ENCODE measurements at regions not wholly inside any gene's neighbourhood (a gene's known extent, or its start where the extent isn't known, plus 50 kb on each side); places are given as distances from the start of the nearest gene placed in this dataset.

DNA sequence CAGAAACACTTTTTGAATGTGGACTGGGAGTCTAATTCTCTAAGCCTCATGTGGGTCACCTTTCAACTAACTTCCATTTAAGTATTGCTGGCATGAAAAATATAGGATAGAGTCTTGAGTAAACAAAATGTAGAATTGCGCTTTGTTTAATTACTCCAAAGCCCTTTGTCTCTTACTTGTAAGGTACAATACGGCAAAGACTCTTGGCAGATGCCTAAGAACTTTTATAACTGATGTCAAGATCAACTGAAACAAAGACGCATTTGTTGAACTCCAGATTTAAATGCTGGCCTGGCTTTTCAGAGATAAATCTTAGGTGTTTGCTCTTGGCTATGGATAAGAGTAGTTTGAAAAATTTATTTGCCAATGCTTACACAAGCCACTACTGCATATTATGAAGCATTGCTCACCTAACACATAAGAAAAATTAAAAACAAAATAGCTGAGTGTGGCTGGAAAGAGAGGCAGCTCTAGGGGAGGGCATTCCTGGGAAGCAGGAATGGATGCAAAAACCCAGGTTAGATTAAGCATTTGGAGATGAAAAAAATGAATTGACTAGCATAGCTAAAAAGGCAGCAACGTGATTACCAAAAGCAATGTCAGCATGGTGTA lies 107.3 kb upstream of the STARD13 start:
- no peak for DNase-seq
- H3K36me3 Mint-ChIP-seq (ENCODE audit: low read depth), result no peaks in the 10 kb centered on the region

DNA sequence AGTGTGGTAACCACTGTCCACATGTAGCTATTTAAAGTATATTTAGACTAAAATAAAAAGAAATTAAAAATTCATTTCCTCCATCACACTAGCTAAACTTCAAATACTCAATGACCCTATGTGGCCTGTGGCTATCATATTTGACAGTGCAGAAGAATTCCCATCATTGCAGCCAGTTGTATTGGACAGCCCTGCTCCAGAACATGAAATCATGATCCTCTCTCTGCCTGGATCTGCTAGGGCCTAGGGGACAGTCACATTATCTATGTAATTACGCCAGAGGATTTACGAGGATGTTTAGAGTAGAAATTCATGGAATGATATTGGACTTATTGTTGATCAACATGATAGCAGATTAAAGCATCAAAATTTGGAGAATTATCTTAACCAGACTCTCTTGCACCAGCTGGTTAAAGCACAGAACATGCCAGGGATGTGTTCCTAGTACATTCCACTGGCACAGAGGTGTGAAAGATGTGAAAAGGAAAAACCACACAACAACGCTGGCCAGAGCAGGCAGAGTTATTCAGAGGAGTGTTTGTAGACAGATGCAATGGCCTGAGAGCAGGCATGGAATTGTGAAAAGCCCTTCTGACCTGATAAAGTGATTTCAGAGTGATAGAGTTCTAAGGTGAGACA lies 108.9 kb upstream of the STARD13 start:
- TF ChIP-seq, protein P1, sequence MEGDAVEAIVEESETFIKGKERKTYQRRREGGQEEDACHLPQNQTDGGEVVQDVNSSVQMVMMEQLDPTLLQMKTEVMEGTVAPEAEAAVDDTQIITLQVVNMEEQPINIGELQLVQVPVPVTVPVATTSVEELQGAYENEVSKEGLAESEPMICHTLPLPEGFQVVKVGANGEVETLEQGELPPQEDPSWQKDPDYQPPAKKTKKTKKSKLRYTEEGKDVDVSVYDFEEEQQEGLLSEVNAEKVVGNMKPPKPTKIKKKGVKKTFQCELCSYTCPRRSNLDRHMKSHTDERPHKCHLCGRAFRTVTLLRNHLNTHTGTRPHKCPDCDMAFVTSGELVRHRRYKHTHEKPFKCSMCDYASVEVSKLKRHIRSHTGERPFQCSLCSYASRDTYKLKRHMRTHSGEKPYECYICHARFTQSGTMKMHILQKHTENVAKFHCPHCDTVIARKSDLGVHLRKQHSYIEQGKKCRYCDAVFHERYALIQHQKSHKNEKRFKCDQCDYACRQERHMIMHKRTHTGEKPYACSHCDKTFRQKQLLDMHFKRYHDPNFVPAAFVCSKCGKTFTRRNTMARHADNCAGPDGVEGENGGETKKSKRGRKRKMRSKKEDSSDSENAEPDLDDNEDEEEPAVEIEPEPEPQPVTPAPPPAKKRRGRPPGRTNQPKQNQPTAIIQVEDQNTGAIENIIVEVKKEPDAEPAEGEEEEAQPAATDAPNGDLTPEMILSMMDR (IDR thresholded peaks at IDR 0.05), result no peak
- Mint-ChIP-seq H3K27ac (no peak overlapping the region), H3K4me1 (ENCODE audit: low read depth) (no peaks in the 10 kb centered on the region), H3K9me3 (peaks cover 6% of the 10 kb centered on the region; the same call in 1 of the 2 replicates), H3K36me3 (ENCODE audit: low read depth) (no peaks in the 10 kb centered on the region), H3K4me3 (no peak overlapping the region), H3K27me3 (ENCODE audit: insufficient read depth) (peaks cover 5% of the 10 kb centered on the region; the same call in 1 of the 2 replicates)
- no peak for DNase-seq

More for the DNA sequence above, 107.3 kb upstream of the STARD13 start:
- no peaks in the 10 kb centered on the region for H3K4me1 Mint-ChIP-seq (ENCODE audit: low read depth)
- H3K9me3 Mint-ChIP-seq, result peaks cover 6% of the 10 kb centered on the region; the same call in 1 of the 2 replicates
- H3K27ac Mint-ChIP-seq, result no peak overlapping the region
- no peak overlapping the region for H3K4me3 Mint-ChIP-seq
- peaks cover 5% of the 10 kb centered on the region; the same call in 1 of the 2 replicates for H3K27me3 Mint-ChIP-seq (ENCODE audit: insufficient read depth)
- TF ChIP-seq, protein P1 (IDR thresholded peaks at IDR 0.05), result no peak

DNA sequence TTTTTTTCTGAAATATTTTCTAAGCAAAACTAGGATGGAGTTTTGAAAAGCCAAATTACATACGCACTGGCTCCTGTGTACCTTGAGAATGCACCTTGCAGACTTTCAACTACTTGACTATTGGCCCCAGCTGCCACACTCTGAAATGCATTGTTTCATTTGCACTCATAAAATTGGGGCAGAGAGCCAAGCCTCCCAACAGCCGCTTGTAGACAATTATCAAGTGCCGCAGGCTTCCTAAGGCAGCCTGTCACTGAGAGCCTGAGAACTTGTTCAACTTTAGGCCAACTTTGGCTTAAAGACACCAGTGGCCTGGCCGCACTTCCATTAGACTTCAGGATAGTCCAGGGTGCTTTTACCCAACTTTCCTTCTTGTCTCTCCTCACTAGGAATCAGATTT lies 115.7 kb upstream of the STARD13 start:
- no peak overlapping the region for H3K4me3 Mint-ChIP-seq
- H3K27ac Mint-ChIP-seq, result no peak overlapping the region
- no peaks in the 10 kb centered on the region; the same call in 1 of the 2 replicates for H3K27me3 Mint-ChIP-seq (ENCODE audit: insufficient read depth)
- no peak for DNase-seq
- peaks cover 12% of the 10 kb centered on the region for H3K4me1 Mint-ChIP-seq (ENCODE audit: low read depth)
- H3K9me3 Mint-ChIP-seq, result peaks cover 6% of the 10 kb centered on the region; the same call in 1 of the 2 replicates
- no peaks in the 10 kb centered on the region for H3K36me3 Mint-ChIP-seq (ENCODE audit: low read depth)
- TF ChIP-seq, protein P1 (IDR thresholded peaks at IDR 0.05), result no peak

DNA sequence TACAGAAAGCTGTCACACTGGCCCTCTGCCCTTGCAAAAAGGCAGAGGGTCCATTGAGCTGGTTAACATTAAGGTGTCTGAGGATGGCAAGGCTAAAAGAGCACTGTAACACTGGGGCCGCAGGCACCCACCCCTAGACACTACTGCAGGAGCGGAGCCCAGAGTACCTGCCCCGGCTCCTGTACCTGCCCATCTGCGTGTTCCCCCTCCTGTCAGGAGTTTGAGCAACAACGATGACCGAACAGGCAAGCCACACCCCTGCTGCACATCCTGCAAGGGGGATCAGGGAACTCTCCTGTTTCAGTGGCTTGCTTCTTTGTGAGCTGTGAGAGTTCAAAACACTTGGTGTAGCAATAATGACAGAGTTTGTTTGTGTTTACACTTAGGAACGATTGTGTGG lies 117.4 kb upstream of the STARD13 start:
- Mint-ChIP-seq H3K27me3 (ENCODE audit: insufficient read depth) (no peaks in the 10 kb centered on the region), H3K27ac (no peak overlapping the region), H3K4me1 (ENCODE audit: low read depth) (peaks cover 12% of the 10 kb centered on the region), H3K4me3 (no peak overlapping the region), H3K36me3 (ENCODE audit: low read depth) (no peaks in the 10 kb centered on the region), H3K9me3 (no peaks in the 10 kb centered on the region)
- DNase-seq, result no peak
- TF ChIP-seq, protein P1 (IDR thresholded peaks at IDR 0.05), result no peak

DNA sequence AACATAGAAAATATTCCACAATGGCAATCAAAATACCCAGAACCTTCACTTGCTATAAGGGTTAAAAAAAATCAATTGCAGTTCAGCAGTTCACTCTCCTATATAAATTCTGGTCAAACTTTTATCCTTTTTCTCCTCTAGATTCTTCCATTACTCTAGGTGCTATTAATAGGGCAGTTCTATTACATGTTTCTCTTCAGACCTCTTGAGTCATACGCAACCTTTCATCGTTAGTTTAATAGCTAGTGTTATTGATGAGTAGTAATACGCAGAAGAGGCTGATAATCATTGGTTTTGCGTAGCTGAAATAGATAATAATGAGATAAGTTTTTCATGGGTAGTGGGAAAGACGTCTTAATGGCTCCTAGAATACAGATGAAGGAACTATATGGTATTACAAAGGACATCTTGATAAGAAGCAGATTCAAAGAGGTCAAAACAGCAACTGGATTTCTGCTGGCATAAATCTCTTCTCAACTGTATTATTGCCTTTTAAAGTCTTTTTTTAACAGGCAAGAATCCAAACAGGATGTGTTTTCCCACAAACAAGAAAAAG lies 118.3 kb upstream of the STARD13 start:
- Mint-ChIP-seq H3K36me3 (ENCODE audit: low read depth) (no peaks in the 10 kb centered on the region), H3K27ac (no peak overlapping the region; the same call in 1 of the 2 replicates), H3K4me3 (no peak overlapping the region), H3K4me1 (ENCODE audit: low read depth) (peaks cover 12% of the 10 kb centered on the region), H3K27me3 (ENCODE audit: insufficient read depth) (peaks cover 4% of the 10 kb centered on the region; the same call in 1 of the 2 replicates), H3K9me3 (no peaks in the 10 kb centered on the region)
- TF ChIP-seq, protein P1 (IDR thresholded peaks at IDR 0.05), result no peak
- DNase-seq, result no peak
